Stimulated activated CD4-positive, alpha-beta T cell treated with anti-CD3 and anti-CD28 coated beads, TNF-alpha, amount 100 ng/mL, for 4 hours (primary cell): ENCODE measurements at regions not wholly inside any gene's neighbourhood (a gene's known extent, or its start where the extent isn't known, plus 50 kb on each side); places are given as distances from the start of the nearest gene placed in this dataset.

Source experiments
- DNase-seq, 3 experiments: peaks; one replicate each; pipeline ENCODE4 v3.0.0-alpha.2; 2020; ENCODE audit warnings: low read depth in 3 of 3

DNA sequence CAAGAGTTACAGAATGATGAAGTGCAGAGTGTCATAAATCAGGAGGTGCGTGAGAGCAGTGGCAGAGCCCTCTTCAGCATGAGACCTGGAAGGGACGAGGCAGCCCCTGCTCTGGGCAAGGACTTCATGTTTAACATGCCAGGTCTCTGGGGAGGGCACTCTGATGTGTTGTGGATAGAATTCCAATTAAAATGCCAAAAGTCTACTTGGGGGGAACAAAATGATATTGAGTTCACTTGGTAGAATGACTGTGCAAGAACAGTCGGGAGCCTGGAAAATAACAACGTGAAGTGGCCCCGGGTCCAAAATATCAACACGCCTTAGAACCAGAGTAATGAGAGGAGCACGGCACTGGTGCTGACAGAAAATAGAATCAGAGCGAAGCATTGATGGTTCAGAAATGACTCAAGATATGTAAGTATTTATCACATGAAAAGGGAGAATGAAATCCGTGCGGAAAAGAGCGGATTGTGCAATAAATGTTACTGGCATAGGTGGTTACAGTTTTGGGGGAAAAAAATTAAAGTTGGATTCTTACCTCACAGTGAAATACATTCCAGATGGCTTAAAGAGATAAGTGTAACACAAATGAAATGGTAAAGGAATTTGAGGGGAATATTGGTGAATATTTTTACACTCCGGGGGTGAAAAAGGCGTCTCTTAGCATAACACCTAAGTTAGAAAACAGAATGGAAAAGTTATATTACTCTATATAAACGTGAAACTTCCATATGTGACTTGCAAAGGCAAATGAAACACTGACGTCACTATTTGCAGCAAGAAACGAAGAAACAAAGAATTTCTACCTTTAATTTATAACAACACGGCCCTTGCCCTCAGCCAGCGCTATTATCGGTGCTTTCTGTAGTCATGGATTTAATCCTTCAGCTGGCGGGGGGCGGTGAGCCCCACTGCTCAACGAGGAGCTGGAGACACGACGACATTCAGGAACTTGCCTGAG lies 159.4 kb upstream of the TWIST2 start:
- no peak for DNase-seq

- DNase-seq, result no peak
Observed at GRCh38 chr2:238689331-238689730, 158.6 kb upstream of the TWIST2 start.

DNA sequence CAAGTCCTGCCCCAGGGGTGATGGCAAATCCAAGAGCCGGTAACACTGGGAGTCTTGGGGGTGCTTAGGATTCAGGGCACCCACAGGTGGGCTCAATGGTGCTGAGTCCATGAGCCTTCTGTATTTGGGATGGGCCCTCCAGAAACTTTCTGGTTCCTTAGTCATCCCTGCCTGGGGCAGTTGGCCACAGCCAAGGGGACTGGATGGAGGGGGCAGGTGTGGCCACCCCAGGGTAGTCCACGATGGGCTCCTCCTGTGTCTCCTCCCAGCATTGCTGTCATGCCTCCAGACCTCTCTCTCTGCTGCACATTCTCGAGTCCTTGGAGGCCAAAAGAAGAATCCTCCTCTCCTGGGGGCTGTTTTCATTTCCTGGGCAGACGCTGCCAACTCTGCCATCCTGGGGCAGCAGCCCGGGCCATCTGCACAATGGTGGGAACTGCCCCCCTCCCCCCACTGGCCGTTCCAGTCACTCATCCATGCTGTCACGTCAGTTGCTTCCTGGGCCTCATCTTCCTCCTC lies 158.0 kb upstream of the TWIST2 start:
- DNase-seq, result no peak

GRCh38 chr2:238690511-238690910 lies 157.4 kb upstream of the TWIST2 start:
- DNase-seq, result no peak

GRCh38 chr2:238691596-238692491 lies 156.0 kb upstream of the TWIST2 start:
- no peak for DNase-seq

GRCh38 chr2:238692562-238692961 lies 155.3 kb upstream of the TWIST2 start:
- DNase-seq, result no peak

GRCh38 chr2:238693337-238694093 lies 154.4 kb upstream of the TWIST2 start:
- DNase-seq, result no peak

DNA sequence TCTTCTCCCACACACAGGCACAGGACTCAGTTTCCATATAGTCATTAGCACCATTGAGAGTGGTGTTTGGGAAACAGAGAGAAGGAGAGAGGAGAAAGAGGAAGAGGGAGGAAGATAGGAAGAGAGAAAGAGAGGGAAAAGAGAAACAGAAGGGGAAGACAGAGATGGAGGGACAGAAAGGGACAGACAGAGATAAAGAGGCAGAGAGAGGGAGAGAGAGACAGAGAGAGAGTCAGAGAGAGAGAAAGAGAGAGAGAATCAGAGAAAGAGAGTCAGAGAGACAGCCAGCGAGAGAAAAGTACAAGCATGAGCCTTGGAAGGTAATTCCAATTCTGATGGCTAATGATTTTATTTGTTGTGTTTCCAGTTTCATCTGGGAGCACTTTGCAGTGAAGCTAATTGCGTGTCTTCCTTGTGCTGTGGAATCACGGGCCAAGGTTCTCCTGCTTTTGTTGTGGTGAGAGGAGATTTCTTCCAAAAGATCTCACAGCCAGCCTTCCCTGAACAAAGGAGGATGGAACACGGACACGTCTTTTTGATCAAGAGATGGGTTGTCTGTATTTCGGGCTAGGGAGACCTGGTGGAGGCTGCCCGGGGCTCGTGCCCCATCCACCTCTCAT lies 153.6 kb upstream of the TWIST2 start:
- DNase-seq, result no peak

DNA sequence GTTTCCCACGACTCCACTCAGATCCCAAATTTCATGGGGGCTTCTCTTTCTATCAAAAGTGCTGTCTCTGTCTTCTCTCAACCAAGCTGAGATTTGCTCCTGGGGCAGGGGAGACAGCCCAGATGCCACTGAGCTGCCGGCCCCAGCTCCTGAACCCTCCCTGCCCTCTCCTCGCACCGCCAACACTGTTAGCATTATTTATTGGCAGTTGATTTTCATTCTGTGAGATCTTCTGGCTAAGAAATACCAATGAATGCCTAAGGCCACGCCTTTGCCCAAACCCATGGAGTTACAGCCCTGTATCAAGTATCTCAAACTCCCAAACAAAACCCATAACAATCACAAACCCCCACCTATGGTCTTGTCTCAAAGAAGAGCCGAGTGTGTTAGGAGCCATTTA lies 153.0 kb upstream of the TWIST2 start:
- DNase-seq, result no peak

GRCh38 chr2:238695538-238695937 lies 152.3 kb upstream of the TWIST2 start:
- DNase-seq, result no peak

DNA sequence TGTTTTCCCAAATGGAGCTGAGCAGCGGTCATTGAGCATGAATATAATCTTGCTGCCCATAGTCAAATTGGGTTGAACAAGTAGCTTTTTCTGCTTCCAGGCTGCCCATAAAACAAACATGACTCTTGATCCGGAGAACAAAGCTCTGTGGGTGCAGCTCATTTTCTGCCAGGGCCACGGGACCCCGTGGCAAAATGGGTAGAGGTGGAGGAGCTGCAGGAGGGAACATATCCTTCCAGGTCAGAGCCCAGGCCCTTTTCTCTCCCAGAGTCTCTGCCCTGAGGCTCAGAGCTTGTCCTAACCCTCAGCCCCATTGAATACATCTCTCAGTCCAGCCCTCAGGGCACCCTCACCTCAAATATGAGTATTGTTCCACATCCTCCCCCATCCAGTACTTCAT lies 151.6 kb upstream of the TWIST2 start:
- no peak for DNase-seq

DNA sequence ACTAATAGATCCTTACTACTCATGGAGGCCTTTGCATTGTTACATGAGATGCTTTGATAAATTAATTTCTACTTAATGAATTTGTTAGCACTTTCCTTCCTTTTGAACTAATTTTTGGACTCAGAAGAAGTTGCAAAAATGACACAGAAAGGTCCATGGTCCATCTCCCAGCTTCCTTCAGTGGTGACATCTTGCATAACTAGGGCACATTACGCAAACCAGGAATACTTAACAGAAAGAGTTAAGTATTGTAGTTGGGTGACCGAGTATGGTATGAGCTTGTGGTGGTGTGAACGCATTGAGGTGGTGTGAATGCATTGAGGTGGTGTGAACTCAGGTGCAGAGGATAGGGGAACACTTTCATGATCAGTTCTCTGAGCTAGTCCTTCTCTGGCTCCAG lies 151.1 kb upstream of the TWIST2 start:
- no peak for DNase-seq

GRCh38 chr2:238697193-238698071 lies 150.5 kb upstream of the TWIST2 start:
- DNase-seq, result no peak

GRCh38 chr2:238698072-238698352 lies 149.9 kb upstream of the TWIST2 start:
- DNase-seq, result no peak

- no peak for DNase-seq
Observed at GRCh38 chr2:238698451-238699306, 149.2 kb upstream of the TWIST2 start.

DNA sequence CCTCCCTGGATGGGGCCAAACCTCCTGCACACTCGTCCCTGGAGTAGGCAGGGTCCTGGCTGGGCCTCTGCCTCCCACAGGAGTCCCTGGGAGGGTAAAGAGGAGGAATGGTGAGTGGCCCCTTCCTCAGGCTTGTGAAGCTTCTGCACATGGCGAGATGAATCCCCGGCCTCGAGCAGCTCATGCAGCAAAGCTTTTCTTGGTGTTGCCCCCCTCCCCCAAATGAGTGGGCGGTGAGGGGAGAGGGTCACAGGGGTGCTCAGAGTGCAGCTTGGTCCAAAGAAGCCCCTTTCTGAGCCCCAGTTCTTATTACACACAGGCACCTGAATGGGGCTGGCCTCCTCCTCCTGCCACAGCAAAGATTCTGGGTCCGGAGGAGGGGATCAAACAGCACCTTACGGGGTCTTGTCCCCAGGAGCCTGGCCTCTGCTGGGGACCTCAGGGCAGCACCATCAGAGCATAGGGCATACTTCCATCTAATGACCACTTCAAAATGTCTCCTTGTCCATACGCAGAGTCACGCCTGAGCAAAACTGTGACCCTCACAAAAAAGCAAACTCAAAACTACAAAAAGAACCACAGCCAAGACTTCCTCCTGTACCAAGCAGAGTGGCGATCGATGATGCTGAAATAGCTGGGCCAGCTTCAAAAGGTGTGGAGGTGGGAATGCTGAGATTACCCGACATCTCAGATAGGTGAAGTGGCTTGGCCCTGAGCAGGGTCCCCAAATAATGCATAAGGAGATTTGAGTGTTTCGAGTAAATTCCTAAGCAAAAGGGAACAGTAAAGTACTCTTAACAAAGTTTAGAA lies 148.4 kb upstream of the TWIST2 start:
- no peak for DNase-seq

DNA sequence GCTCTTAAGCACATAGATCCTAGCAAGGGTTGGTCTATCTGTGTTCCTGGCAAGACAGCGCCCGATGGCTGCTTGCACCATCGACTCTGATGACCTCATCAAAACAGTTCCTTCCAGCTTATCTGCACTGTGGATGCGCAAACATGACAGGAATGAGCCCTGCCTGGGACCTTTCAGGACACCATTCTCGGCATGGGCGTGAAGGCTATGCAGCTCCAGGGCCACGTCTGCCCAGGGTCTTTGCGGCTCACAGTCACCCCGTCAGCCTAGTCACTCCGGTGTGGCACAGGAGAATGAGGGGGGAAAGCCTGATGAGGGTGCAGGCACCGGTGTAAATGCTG lies 147.8 kb upstream of the TWIST2 start:
- DNase-seq, result no peak

- no peak for DNase-seq
Observed at GRCh38 chr2:238700506-238701340, 147.2 kb upstream of the TWIST2 start.
